GM12865 (cell line): ENCODE measurements at regions not wholly inside any gene's neighbourhood (a gene's known extent, or its start where the extent isn't known, plus 50 kb on each side); places are given as distances from the start of the nearest gene placed in this dataset.

ENCODE experiments used
- DNase-seq: peaks from one replicate; pipeline ENCODE4 v3.0.0; 2010; ENCODE audit warnings: low read depth
- H3K4me3 ChIP-seq: 2 replicates; pipeline ENCODE4 v1.5.1; 2011; ENCODE audit warnings: mild to moderate bottlenecking, low read depth, low read length, control low read depth
- CTCF ChIP-seq: IDR thresholded peaks from 2 replicates; pipeline ENCODE4 v1.5.1; 2011; ENCODE audit warnings: low read length, control low read depth, low read depth, inconsistent platforms; ENCODE audit not compliant: insufficient read depth; ENCODE audit errors: missing control alignments

GRCh38 chr1:8267307-8267706, 50.6 kb upstream of the SLC45A1 start:
- no peak overlapping the region for H3K4me3 ChIP-seq
- no peak for DNase-seq
- TF ChIP-seq CTCF, result no peak

GRCh38 chr1:8266436-8267165, 51.3 kb upstream of the SLC45A1 start:
- no peak for TF ChIP-seq CTCF
- no peak for DNase-seq
- H3K4me3 ChIP-seq, result no peak overlapping the region

GRCh38 chr1:8263791-8264190, 54.1 kb upstream of the SLC45A1 start:
- TF ChIP-seq CTCF, result no peak
- no peak for DNase-seq
- no peak overlapping the region for H3K4me3 ChIP-seq

GRCh38 chr1:8261398-8261762, 56.5 kb upstream of the SLC45A1 start:
- DNase-seq, result no peak
- no peak for TF ChIP-seq CTCF
- H3K4me3 ChIP-seq, result no peak overlapping the region

GRCh38 chr1:8259498-8260290, 58.2 kb upstream of the SLC45A1 start:
- DNase-seq, result no peak
- no peak for TF ChIP-seq CTCF
- H3K4me3 ChIP-seq, result no peak overlapping the region

GRCh38 chr1:8257621-8258020, 60.3 kb upstream of the SLC45A1 start:
- no peak for DNase-seq
- no peak overlapping the region for H3K4me3 ChIP-seq
- TF ChIP-seq CTCF, result no peak
